LNCAP (cell line): ENCODE measurements at regions not wholly inside any gene's neighbourhood (a gene's known extent, or its start where the extent isn't known, plus 50 kb on each side); places are given as distances from the start of the nearest gene placed in this dataset.

Experiments
- CTCF ChIP-seq: fragments of 450-650 bp; IDR thresholded peaks from 2 replicates; pipeline ENCODE4 v1.5.1; 2017; ENCODE audit warnings: mild to moderate bottlenecking

GRCh38 chr3:161823910-161824309 is 327.3 kb downstream of the OTOL1 start:
- TF ChIP-seq CTCF, result no peak

GRCh38 chr3:161838021-161838420 is 341.4 kb downstream of the OTOL1 start:
- TF ChIP-seq CTCF, result no peak

- no peak for TF ChIP-seq CTCF
These were observed 351.8 kb downstream of the OTOL1 start for GRCh38 chr3:161848376-161848775.

GRCh38 chr3:161851941-161852566 is 355.4 kb downstream of the OTOL1 start:
- peak; percentile 89 for TF ChIP-seq CTCF

- TF ChIP-seq CTCF, result no peak
These were observed 356.1 kb downstream of the OTOL1 start for GRCh38 chr3:161852744-161853143.

- peak; percentile 46 for TF ChIP-seq CTCF
These were observed 357.7 kb downstream of the OTOL1 start for GRCh38 chr3:161854232-161854771.

- no peak for TF ChIP-seq CTCF
These were observed 362.4 kb downstream of the OTOL1 start for GRCh38 chr3:161859057-161859456.
